NCI-H1105 (cell line): ENCODE measurements at regions not wholly inside any gene's neighbourhood (a gene's known extent, or its start where the extent isn't known, plus 50 kb on each side); places are given as distances from the start of the nearest gene placed in this dataset.

ENCODE experiments used
- DNase-seq: peaks from one replicate; lab custom pipeline; 2025; lab: John Stamatoyannopoulos, UW

GRCh38 chr16:52650318-52650717 lies 103.4 kb upstream of the TOX3 start:
- no peak for DNase-seq

- no peak for DNase-seq
These were observed 102.9 kb upstream of the TOX3 start for GRCh38 chr16:52649870-52650269.

DNA sequence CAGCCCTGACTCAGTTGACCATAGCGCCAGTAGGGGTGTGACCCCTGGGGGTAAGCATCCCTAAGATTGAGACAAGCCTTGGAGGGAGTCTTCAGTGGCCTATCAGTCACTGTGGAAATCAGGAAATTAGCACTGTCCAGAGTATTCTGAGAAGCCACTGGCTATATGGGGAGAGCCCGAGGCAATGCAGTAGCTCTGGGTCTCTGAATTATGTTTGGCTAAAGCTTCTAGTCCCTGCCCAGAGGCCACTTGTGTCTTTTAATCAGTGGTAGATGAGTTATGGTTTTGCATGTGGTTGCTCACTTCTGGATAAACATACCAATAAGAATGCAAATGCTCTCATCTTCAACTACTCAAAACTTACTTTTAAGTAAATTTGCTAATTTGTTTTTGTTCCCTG lies 100.6 kb upstream of the TOX3 start:
- DNase-seq, result no peak

DNA sequence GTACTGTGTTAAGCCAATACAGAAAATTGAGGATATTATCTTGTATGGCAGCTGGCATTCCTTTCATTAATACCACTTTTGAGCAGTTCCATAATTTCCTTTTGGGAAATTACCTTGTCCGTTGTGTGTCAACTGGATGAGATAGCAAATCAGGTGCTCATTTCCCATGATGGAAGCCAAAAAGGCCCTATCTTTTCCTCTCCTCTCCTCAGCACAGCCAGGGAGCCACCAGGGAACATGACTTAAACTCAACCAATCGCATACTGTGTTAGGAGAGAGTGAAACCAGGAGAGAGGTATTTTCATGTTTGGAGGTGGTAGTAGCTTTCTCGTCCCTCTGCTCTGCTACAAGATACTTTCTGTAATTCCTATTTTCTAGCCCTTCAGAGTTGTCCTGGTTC lies 96.1 kb upstream of the TOX3 start:
- no peak for DNase-seq

GRCh38 chr16:52634528-52634927 lies 87.6 kb upstream of the TOX3 start:
- no peak for DNase-seq

DNA sequence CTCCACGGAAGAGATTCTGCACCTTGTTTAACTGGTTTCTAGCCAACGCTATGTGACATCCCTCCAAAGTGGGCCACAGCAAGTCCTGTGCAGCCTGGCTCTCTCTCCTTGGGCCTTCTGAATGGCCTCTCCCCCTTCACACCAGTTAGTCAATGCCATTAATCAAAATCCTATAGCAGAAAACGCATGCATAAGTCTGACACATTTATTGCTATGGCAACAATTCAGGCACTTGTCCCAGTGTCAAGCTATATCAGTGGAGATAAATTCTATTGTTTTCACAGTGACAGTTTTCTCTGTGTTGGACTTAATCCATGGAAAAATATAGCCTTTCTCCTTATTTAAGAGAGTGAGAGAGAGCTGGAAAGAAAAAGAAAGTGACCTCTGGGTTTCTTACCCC lies 87.2 kb upstream of the TOX3 start:
- DNase-seq, result no peak

- no peak for DNase-seq
These were observed 86.3 kb upstream of the TOX3 start for GRCh38 chr16:52633230-52633629.

DNA sequence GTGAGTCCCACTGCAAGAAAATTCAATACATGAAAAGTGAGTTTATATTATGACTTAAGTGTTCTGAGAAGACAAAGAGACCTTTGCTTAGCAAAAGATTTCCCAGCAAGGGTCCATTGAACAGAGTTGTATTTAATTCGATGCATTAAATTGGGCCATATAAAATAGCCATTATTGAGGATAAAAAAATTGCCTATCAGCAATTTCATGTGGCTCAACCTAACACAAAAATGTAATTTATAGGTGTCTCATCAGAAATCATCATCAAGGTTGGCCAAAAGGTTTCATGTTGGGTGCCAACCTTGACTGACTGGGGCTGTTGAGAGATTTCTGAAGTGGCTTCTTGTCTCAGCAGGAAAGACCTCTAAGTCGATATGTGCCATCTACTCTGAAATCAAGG lies 84.8 kb upstream of the TOX3 start:
- no peak for DNase-seq

DNA sequence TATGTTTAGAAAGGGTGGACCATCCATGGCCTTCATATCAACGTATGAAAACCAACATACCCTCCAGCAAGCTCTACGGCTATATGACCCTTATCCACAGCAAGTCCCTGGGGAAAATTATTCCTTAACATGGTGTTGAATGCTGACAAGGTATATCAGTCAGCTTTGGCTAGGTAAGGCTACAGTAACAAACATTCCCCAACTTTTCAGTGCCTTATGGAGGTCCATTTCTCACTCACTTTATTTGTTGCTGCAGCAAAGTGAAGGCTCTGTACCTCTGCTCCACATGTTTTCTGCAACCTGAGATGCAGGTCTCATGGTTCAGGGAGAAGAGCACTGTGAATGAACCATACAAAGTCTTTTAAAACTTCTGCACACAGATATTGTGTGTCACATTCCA lies 83.8 kb upstream of the TOX3 start:
- DNase-seq, result no peak

- DNase-seq, result no peak
These were observed 82.4 kb upstream of the TOX3 start for GRCh38 chr16:52629296-52629695.

- no peak for DNase-seq
These were observed 77.9 kb upstream of the TOX3 start for GRCh38 chr16:52624891-52625290.

DNA sequence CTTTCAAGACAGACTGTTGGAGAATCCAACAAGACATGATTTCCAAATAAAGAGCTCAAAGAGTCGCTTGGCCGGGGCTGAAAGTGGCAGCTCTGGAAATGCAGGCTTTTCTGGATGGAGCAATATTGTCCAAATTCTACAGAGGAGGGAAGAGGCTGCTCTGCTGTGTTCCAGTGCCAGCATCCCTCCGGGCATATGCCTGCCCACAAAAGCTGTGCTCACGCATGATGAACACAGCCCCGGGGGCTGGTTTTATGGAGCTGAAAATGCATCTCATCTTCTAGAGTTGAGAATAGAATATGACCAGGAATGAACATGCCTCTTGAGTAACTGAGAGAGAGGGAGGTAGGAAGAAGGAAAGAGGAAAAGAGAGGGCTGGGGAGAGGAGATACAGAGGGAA lies 74.7 kb upstream of the TOX3 start:
- no peak for DNase-seq

DNA sequence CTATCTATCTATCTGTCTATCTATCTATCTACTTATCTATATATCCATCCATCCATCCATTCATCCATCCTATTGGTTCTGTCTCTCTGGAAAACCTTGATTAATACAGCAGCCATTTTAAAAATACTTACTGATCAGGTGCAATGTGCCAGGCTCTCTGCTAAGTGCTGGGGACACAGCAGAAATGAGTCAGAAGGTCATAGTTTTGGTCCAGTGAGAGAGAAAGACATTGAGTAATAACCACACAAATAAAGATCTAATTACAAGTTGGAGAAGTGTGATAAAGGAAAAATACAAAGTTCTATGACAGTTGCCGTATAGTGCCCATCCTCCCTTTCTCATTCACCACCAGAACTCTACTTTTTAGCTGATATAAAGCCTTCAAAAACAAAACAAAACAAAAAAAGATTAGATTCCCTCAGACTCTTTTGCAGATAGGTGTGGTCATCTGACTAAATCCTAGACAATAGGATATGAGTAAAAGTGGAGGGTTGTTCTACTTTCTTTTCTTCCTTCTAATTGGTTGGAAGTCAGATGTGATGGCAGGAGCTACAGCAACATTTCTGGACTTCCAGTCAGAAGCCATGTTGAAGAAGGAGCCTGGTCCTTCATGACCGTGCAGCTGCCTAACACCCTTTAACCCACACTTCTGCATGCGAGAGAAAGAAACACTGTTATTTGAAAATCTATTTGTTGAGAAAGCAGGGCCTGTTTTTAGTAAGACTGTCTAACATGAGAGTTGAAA lies 72.0 kb upstream of the TOX3 start:
- no peak for DNase-seq

DNA sequence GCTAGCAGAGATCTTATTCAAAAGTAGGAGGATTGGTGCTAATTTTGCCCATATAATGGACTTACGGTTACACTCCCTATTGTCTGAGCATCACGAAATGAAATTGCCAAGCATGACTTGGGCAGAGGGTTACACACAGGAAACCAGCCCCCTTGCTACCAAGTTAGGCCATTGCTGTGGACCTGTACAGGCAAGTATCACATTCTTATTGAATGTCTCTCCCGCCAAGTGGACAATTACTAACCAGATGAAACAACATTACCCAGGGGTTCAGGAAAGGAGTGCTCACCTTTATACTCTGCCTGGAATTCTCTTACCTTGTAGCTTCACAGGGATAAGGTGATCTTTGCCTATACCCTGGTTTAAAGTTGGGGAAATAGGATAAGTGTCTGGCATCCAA lies 70.6 kb upstream of the TOX3 start:
- DNase-seq, result no peak

- DNase-seq, result no peak
These were observed 66.6 kb upstream of the TOX3 start for GRCh38 chr16:52613508-52613907.

GRCh38 chr16:52611817-52612673 lies 65.1 kb upstream of the TOX3 start:
- peak; percentile 52 for DNase-seq

GRCh38 chr16:52603015-52603414 lies 56.1 kb upstream of the TOX3 start:
- DNase-seq, result no peak

DNA sequence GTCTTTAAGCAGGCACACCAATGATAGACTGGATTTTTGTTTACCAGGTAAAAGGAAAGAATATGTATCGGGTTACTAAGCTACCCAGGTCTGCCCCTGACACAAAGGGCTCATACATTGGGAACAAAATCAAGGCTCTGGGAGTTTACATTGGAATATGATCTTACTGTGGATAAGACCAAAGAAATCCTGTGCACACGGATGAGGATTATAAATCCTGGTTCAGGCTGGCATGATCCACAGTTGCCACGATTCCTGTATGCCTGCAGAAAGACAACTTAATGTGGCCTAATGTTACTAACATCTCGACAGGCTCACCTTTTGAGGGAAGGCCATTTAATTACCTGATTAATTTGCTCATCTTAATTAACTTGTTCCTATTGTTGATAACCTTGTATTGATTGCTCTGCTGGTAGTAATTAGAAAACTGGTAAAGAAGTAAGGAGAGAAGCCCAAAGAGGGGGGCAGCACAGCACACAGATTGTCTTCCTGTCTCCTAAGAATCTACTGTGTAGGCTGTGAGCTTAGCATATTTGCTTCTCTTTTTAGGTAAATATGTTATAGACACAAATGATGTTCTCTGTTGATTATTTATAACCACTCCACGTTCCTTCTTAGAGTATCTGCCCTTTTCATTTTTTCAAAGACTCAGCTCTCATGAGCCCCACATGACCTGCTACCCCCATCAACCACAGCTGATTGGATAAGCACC lies 51.0 kb upstream of the TOX3 start:
- peak; percentile 89 for DNase-seq

DNA sequence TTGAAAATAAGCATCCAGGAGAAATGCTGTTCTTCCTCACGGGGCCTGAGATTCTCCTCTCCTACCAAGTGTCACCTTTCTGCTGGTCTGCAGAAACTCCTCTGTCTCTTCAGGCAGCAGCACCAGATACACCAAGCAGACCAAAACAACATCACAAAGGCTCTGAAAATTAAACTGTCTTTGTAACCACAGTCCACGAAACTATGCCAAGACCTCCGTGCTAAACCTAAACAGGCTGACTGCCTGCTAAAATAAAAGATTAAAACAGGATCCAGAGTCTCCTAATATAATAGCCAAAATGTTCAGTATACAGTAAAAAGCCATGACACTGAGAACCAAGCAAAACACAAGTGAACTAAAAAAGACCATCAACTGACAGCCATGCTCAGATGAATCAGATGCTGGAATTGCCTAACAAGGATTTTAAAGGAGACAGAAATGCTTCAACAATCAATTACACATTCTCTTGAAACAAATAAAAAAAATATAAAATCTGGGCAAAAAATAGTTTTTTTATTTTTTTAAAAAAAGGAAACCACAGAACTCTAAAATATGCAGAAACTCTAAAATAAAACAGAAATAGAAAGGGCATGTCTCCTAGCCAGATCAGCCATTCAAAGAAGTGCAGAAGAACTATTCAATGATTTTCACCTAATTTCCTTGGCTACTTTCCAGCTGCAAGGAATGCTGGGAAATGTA lies 50.3 kb upstream of the TOX3 start:
- DNase-seq, result no peak
